HUDEP-2 (cell line): ENCODE measurements at regions not wholly inside any gene's neighbourhood (a gene's known extent, or its start where the extent isn't known, plus 50 kb on each side); places are given as distances from the start of the nearest gene placed in this dataset.

Experiments used
- DNase-seq, 76 experiments: peaks; one replicate each; lab custom pipeline; 2025; ENCODE audit not compliant: unreplicated experiment in 76 of 76; lab: John Stamatoyannopoulos, UW

- DNase-seq = no peak
Observed at GRCh38 chr7:15784694-15785030, 98.2 kb upstream of the MEOX2 start.

- DNase-seq = peak in 1 of 76 experiments; percentile 10
Observed at GRCh38 chr7:15783987-15784693, 97.7 kb upstream of the MEOX2 start.

- no peak for DNase-seq
Observed at GRCh38 chr7:15782656-15783055, 96.2 kb upstream of the MEOX2 start.

GRCh38 chr7:15781944-15782343 is 95.5 kb upstream of the MEOX2 start:
- no peak for DNase-seq

GRCh38 chr7:15780271-15780670 is 93.8 kb upstream of the MEOX2 start:
- DNase-seq = peak in 1 of 76 experiments; percentile 37

- no peak for DNase-seq
Observed at GRCh38 chr7:15778191-15778590, 91.7 kb upstream of the MEOX2 start.

- no peak for DNase-seq
Observed at GRCh38 chr7:15765753-15766152, 79.3 kb upstream of the MEOX2 start.

- DNase-seq = peak in 1 of 76 experiments; percentile 6
Observed at GRCh38 chr7:15764851-15765382, 78.4 kb upstream of the MEOX2 start.

GRCh38 chr7:15764010-15764409 is 77.5 kb upstream of the MEOX2 start:
- DNase-seq = no peak

- no peak for DNase-seq
Observed at GRCh38 chr7:15757041-15758000, 70.8 kb upstream of the MEOX2 start.

GRCh38 chr7:15755061-15755460 is 68.6 kb upstream of the MEOX2 start:
- no peak for DNase-seq

GRCh38 chr7:15753887-15754579 is 67.5 kb upstream of the MEOX2 start:
- no peak for DNase-seq

- no peak for DNase-seq
Observed at GRCh38 chr7:15752377-15752776, 65.9 kb upstream of the MEOX2 start.

- no peak for DNase-seq
Observed at GRCh38 chr7:15751191-15751701, 64.8 kb upstream of the MEOX2 start.

GRCh38 chr7:15750727-15751126 is 64.2 kb upstream of the MEOX2 start:
- no peak for DNase-seq

GRCh38 chr7:15749631-15750030 is 63.1 kb upstream of the MEOX2 start:
- DNase-seq = no peak

GRCh38 chr7:15747712-15748111 is 61.2 kb upstream of the MEOX2 start:
- DNase-seq = no peak

- no peak for DNase-seq
Observed at GRCh38 chr7:15747301-15747700, 60.8 kb upstream of the MEOX2 start.

GRCh38 chr7:15743926-15744480 is 57.5 kb upstream of the MEOX2 start:
- no peak for DNase-seq

GRCh38 chr7:15737601-15738000 is 51.1 kb upstream of the MEOX2 start:
- DNase-seq = no peak
